CD4-positive, alpha-beta T cell treated with Interleukin-2 at 100 ng/mL for 4 hours (primary cell): ENCODE measurements at regions not wholly inside any gene's neighbourhood (a gene's known extent, or its start where the extent isn't known, plus 50 kb on each side); places are given as distances from the start of the nearest gene placed in this dataset.

Experiments
- DNase-seq: peaks from one replicate; pipeline ENCODE4 v3.0.0-alpha.2; 2020; ENCODE audit warnings: low spot score

GRCh38 chr4:180811556-180811955 lies 1431.6 kb upstream of the TENM3 start:
- DNase-seq, result no peak

GRCh38 chr4:180812783-180813182 lies 1430.4 kb upstream of the TENM3 start:
- no peak for DNase-seq

- DNase-seq, result no peak
Observed at GRCh38 chr4:180814875-180815417, 1428.3 kb upstream of the TENM3 start.

- DNase-seq, result no peak
Observed at GRCh38 chr4:180817529-180817928, 1425.7 kb upstream of the TENM3 start.

GRCh38 chr4:180823108-180823507 lies 1420.1 kb upstream of the TENM3 start:
- DNase-seq, result no peak

- DNase-seq, result no peak
Observed at GRCh38 chr4:180827232-180828009, 1415.8 kb upstream of the TENM3 start.

GRCh38 chr4:180828455-180829018 lies 1414.7 kb upstream of the TENM3 start:
- DNase-seq, result no peak

- DNase-seq, result no peak
Observed at GRCh38 chr4:180832073-180832472, 1411.1 kb upstream of the TENM3 start.

GRCh38 chr4:180840142-180840541 lies 1403.1 kb upstream of the TENM3 start:
- DNase-seq, result no peak

GRCh38 chr4:180850318-180850940 lies 1392.8 kb upstream of the TENM3 start:
- DNase-seq, result no peak

GRCh38 chr4:180852738-180853137 lies 1390.5 kb upstream of the TENM3 start:
- DNase-seq, result no peak

GRCh38 chr4:180855184-180855583 lies 1388.0 kb upstream of the TENM3 start:
- no peak for DNase-seq

- DNase-seq, result no peak
Observed at GRCh38 chr4:180860089-180860720, 1383.0 kb upstream of the TENM3 start.

GRCh38 chr4:180861651-180862050 lies 1381.6 kb upstream of the TENM3 start:
- no peak for DNase-seq

GRCh38 chr4:180866933-180867643 lies 1376.1 kb upstream of the TENM3 start:
- DNase-seq, result no peak

- no peak for DNase-seq
Observed at GRCh38 chr4:180870623-180871022, 1372.6 kb upstream of the TENM3 start.

- DNase-seq, result no peak
Observed at GRCh38 chr4:180898305-180898704, 1344.9 kb upstream of the TENM3 start.

- no peak for DNase-seq
Observed at GRCh38 chr4:180900781-180901180, 1342.4 kb upstream of the TENM3 start.

GRCh38 chr4:180909279-180909678 lies 1333.9 kb upstream of the TENM3 start:
- no peak for DNase-seq

- no peak for DNase-seq
Observed at GRCh38 chr4:180913750-180914149, 1329.5 kb upstream of the TENM3 start.

GRCh38 chr4:180923486-180923885 lies 1319.7 kb upstream of the TENM3 start:
- no peak for DNase-seq

- DNase-seq, result no peak
Observed at GRCh38 chr4:180925805-180926204, 1317.4 kb upstream of the TENM3 start.
